ENCODE measurements at regions not wholly inside any gene's neighbourhood (a gene's known extent, or its start where the extent isn't known, plus 50 kb on each side); places are given as distances from the start of the nearest gene placed in this dataset.
"Not testable (repeated sequence)": the region's sequence is repeated elsewhere in the genome, so short reads cannot be mapped to it uniquely, and the experiment has no call there.

GRCh38 chr13:64551755-64552154 is 2678.4 kb downstream of the PCDH9 start:
- DNase-seq (ENCODE audit: low read depth in 3 of 3): no peak

- no peak for DNase-seq (ENCODE audit: low read depth in 3 of 3)
Measured at GRCh38 chr13:64546371-64546770, 2683.8 kb downstream of the PCDH9 start.

GRCh38 chr13:64540976-64541375 is 2689.2 kb downstream of the PCDH9 start:
- no peak for DNase-seq (ENCODE audit: low read depth in 3 of 3)

- DNase-seq (ENCODE audit: low read depth in 3 of 3): no peak
Measured at GRCh38 chr13:64540468-64540867, 2689.7 kb downstream of the PCDH9 start.

- DNase-seq (ENCODE audit: low read depth in 3 of 3): no peak
Measured at GRCh38 chr13:64538711-64539110, 2691.4 kb downstream of the PCDH9 start.

GRCh38 chr13:64534302-64534701 is 2695.8 kb downstream of the PCDH9 start:
- no peak for DNase-seq (ENCODE audit: low read depth in 3 of 3)

GRCh38 chr13:64531400-64531799 is 2698.7 kb downstream of the PCDH9 start:
- no peak for DNase-seq (ENCODE audit: low read depth in 3 of 3)

- no peak for DNase-seq (ENCODE audit: low read depth in 3 of 3)
Measured at GRCh38 chr13:64529874-64530485, 2700.2 kb downstream of the PCDH9 start.

GRCh38 chr13:64528838-64529237 is 2701.3 kb downstream of the PCDH9 start:
- DNase-seq (ENCODE audit: low read depth in 3 of 3): no peak

- DNase-seq (ENCODE audit: low read depth in 3 of 3): no peak
Measured at GRCh38 chr13:64527561-64527960, 2702.6 kb downstream of the PCDH9 start.

- no peak for DNase-seq (ENCODE audit: low read depth in 3 of 3)
Measured at GRCh38 chr13:64525687-64526086, 2704.4 kb downstream of the PCDH9 start.

GRCh38 chr13:64510747-64511146 is 2719.4 kb downstream of the PCDH9 start:
- DNase-seq (ENCODE audit: low read depth in 3 of 3): no peak

GRCh38 chr13:64506246-64506645 is 2723.9 kb downstream of the PCDH9 start:
- DNase-seq (ENCODE audit: low read depth in 3 of 3): no peak

GRCh38 chr13:64505336-64505910 is 2724.7 kb downstream of the PCDH9 start:
- no peak for DNase-seq (ENCODE audit: low read depth in 3 of 3)

- DNase-seq (ENCODE audit: low read depth in 3 of 3): no peak
Measured at GRCh38 chr13:64488731-64489130, 2741.4 kb downstream of the PCDH9 start.

- DNase-seq (ENCODE audit: low read depth in 3 of 3): no peak
Measured at GRCh38 chr13:64482373-64482772, 2747.8 kb downstream of the PCDH9 start.

- DNase-seq (ENCODE audit: low read depth in 3 of 3): no peak
Measured at GRCh38 chr13:64480672-64481071, 2749.5 kb downstream of the PCDH9 start.

GRCh38 chr13:64480211-64480610 is 2749.9 kb downstream of the PCDH9 start:
- DNase-seq (ENCODE audit: low read depth in 3 of 3): no peak

- DNase-seq (ENCODE audit: low read depth in 3 of 3): no peak
Measured at GRCh38 chr13:64477146-64477545, 2753.0 kb downstream of the PCDH9 start.

- not testable (repeated sequence) for DNase-seq (ENCODE audit: low read depth in 3 of 3)
Measured at GRCh38 chr13:64476041-64476568, 2754.0 kb downstream of the PCDH9 start.

GRCh38 chr13:64471916-64472315 is 2758.2 kb downstream of the PCDH9 start:
- DNase-seq (ENCODE audit: low read depth in 3 of 3): no peak

GRCh38 chr13:64470751-64471150 is 2759.4 kb downstream of the PCDH9 start:
- no peak for DNase-seq (ENCODE audit: low read depth in 3 of 3)

- DNase-seq (ENCODE audit: low read depth in 3 of 3): no peak
Measured at GRCh38 chr13:64459778-64460177, 2770.4 kb downstream of the PCDH9 start.

- DNase-seq (ENCODE audit: low read depth in 3 of 3): no peak
Measured at GRCh38 chr13:64457976-64458375, 2772.2 kb downstream of the PCDH9 start.
